GM12874 (cell line): ENCODE measurements at regions not wholly inside any gene's neighbourhood (a gene's known extent, or its start where the extent isn't known, plus 50 kb on each side); places are given as distances from the start of the nearest gene placed in this dataset.

Source experiments
- TF ChIP-seq, protein P1 (sequence below): IDR thresholded peaks from 2 replicates; pipeline ENCODE4 v1.5.1; 2011; ENCODE audit warnings: low read depth, mild to moderate bottlenecking, control low read depth, low read length, moderate library complexity; ENCODE audit not compliant: insufficient read depth

DNA sequence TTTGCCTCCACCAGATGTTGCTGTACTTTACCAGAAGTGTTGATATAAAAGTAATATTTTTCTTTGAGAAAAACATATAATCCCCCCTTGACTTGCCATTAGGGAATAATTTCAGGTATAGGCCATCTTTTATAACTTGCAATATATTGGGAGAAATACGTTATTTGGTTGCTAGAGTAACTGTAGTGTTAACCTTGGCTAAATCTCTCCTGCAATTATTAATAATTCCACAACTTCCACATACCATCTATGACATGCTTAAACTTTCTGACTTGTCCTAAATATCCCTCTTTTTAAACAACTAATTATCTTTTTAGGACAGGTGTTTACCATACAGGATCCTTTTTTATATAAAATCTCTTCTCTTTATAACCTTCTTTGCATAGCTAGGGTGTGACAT, 1048.2 kb downstream of the SLC16A7 start:
- TF ChIP-seq, protein P1, sequence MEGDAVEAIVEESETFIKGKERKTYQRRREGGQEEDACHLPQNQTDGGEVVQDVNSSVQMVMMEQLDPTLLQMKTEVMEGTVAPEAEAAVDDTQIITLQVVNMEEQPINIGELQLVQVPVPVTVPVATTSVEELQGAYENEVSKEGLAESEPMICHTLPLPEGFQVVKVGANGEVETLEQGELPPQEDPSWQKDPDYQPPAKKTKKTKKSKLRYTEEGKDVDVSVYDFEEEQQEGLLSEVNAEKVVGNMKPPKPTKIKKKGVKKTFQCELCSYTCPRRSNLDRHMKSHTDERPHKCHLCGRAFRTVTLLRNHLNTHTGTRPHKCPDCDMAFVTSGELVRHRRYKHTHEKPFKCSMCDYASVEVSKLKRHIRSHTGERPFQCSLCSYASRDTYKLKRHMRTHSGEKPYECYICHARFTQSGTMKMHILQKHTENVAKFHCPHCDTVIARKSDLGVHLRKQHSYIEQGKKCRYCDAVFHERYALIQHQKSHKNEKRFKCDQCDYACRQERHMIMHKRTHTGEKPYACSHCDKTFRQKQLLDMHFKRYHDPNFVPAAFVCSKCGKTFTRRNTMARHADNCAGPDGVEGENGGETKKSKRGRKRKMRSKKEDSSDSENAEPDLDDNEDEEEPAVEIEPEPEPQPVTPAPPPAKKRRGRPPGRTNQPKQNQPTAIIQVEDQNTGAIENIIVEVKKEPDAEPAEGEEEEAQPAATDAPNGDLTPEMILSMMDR = no peak

DNA sequence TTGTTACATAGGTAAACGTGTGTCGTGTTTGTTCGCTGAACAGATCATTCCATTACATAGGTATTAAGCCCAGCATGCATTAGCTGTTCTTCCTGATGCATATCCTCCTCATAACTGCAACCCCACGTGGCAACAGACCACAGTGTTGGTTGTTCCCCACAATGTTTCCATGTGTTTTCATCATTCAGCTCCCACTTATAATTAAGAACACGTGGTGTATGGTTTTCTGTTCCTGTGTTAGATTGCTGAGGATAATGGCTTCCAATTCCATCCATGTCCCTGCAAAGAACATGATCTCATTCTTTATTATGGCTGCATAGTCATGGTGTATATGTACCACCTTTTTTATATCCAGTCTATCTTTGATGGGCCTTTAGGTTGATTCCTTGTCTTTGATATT, 1071.1 kb downstream of the SLC16A7 start:
- TF ChIP-seq, protein P1 = no peak

- TF ChIP-seq, protein P1 = no peak
These were observed 1077.1 kb downstream of the SLC16A7 start for GRCh38 chr12:60672949-60673348.

GRCh38 chr12:60684988-60685655, 1089.3 kb downstream of the SLC16A7 start:
- TF ChIP-seq, protein P1 = no peak

DNA sequence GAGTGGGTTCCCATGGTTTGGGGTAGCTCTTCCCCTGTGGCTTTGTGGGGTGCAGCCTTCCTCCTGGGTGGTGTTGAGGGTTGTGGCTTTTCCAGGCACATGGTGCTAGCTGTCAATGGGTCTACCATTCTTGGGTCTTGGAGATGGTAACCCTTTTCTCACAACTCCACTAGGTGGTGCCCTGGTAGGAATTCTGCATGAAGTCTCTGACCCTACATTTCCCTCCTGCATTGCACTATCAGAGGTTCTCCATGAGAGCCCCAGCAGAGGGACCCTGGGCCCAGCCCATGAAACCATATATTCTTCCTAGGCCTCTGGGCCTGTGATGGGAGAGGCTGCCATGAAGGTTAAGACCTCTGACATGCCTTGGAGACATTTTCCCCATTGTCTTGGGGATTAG, 1093.3 kb downstream of the SLC16A7 start:
- TF ChIP-seq, protein P1 = no peak

DNA sequence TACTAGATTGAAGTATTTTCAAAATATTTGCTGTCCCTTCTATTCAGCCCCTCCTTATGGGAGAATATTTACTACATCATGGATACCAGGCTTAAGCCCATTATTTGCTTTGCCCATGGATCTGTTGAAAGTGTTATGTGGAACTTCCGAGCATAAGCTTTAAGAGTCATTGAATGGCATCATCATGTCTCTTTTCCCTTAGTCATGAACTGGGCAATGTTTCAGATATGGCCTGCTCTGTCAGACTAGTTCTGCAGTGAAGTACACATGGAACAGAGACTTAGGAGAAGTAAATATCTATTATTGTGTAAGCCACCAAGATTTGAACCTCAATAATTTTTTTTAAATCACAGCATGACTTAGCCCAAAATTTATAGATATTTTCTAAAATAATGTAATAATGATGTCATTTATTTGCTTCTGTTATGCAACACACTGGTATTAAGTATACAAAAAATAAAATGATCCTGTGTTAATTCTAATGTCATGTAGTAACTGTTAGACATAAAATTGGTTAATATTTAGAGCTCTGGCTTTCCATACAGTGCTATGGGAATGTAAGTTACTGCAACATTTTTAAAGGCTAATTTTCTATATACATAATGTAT, 1097.3 kb downstream of the SLC16A7 start:
- TF ChIP-seq, protein P1 = no peak

DNA sequence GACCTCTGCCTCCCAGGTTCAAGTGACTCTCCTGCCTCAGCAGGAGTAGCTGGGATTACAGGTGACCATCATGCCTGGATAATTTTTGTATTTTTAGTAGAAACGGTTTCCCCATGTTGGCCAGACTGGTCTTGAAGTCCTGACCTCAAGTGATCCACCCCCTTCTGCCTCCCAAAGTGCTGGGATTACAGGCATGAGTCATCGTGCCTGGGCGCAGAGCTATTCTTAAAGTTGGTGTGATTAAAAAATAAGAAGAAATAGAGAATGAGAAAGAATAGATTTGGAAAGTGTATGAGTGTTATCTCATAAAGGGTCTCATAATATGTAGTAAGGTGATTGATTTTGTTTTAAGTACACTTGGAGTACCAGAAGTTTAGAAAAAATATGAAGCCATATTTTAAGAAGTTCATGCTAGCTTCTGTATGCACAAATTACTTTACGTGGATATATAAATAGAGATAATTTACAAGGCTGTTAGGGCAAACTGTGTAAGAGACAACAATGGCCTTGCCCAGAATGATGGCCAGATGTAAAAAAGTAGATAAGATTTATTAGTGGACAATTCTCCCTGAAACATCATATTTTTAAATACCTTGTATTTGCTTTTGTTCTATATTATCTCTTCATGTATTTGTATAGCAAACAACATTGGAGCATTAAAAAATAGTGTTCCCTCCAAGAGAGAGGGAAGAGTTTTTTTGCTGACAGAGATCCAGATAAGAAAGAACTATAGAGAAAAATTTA, 1108.5 kb downstream of the SLC16A7 start:
- TF ChIP-seq, protein P1 = no peak
